Left ventricle myocardium inferior (tissue), 1 donor: ENCODE measurements at regions not wholly inside any gene's neighbourhood (a gene's known extent, or its start where the extent isn't known, plus 50 kb on each side); places are given as distances from the start of the nearest gene placed in this dataset.
"Not testable (repeated sequence)": the region's sequence is repeated elsewhere in the genome, so short reads cannot be mapped to it uniquely, and the experiment has no call there.

Experiments used
- DNase-seq: peaks from one replicate; pipeline ENCODE4 v3.0.0-alpha.2; 2020
- H3K27ac ChIP-seq: fragments of 200-600 bp; replicated peaks from 2 replicates; pipeline ENCODE4 v1.8.0; 2021
- H3K27me3 ChIP-seq: fragments of 200-600 bp; 2 replicates; pipeline ENCODE4 v1.8.0; 2021; ENCODE audit warnings: low read depth
- H3K36me3 ChIP-seq: fragments of 200-600 bp; 2 replicates; pipeline ENCODE4 v1.8.0; 2021
- H3K4me1 ChIP-seq: fragments of 200-600 bp; 2 replicates; pipeline ENCODE4 v1.8.0; 2021
- H3K4me3 ChIP-seq: fragments of 200-600 bp; 2 replicates; pipeline ENCODE4 v1.8.0; 2021; ENCODE audit warnings: mild to moderate bottlenecking, moderate library complexity
- H3K9me3 ChIP-seq: fragments of 200-600 bp; replicated peaks from 2 replicates; pipeline ENCODE4 v1.8.0; 2021
- CTCF ChIP-seq: fragments of 200-600 bp; IDR thresholded peaks from 2 replicates; pipeline ENCODE4 v1.8.0; 2021; ENCODE audit warnings: antibody characterized with exemption, mild to moderate bottlenecking, borderline replicate concordance
- intact Hi-C: fragments of 100-400 bp; cut with micrococcal nuclease; formaldehyde crosslinking; loops from one replicate; pipeline ENCODE4 v1.11.0; 2022
- donor health status: DM: no; HTN: yes; CAD: no; lungs with severe emphysema.

DNA sequence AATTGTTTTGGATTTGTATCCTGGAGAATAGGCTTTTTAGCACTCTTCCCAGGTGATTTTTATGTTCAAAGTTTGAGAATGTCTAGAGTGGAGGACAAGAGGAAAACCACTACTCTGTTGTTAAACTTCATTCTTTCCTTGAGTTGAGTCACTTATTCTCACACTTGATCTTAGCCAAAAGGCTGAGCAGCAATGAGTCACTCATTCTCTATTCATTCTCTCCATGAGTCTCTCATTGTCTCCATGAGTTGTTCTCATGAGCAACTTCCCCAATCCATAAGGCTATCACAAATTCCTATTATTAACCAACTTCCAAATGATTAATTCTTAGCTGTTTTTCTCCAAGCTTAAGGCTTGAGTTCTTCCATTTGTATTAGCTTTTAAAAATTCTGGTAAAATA, 1393.3 kb downstream of the CDH8 start:
- no peak for TF ChIP-seq CTCF
- Histone ChIP-seq H3K4me3 (no peak overlapping the region), H3K27me3 (no peaks in the 10 kb centered on the region), H3K27ac (no peak overlapping the region), H3K4me1 (no peaks in the 10 kb centered on the region), H3K36me3 (no peaks in the 10 kb centered on the region), H3K9me3 (no peaks in the 10 kb centered on the region)
- DNase-seq = no peak
- intact Hi-C loops = no loop called here

GRCh38 chr16:60641067-60641665, 1395.1 kb downstream of the CDH8 start:
- H3K27ac ChIP-seq = no peak overlapping the region
- intact Hi-C loops = no loop called here
- H3K9me3 ChIP-seq = no peaks in the 10 kb centered on the region
- no peaks in the 10 kb centered on the region for H3K36me3 ChIP-seq
- H3K4me1 ChIP-seq = no peaks in the 10 kb centered on the region
- no peak for TF ChIP-seq CTCF
- DNase-seq = no peak
- H3K4me3 ChIP-seq = no peak overlapping the region
- H3K27me3 ChIP-seq = no peaks in the 10 kb centered on the region

GRCh38 chr16:60640038-60640437, 1396.2 kb downstream of the CDH8 start:
- intact Hi-C loops = no loop called here
- Histone ChIP-seq H3K36me3 (no peaks in the 10 kb centered on the region), H3K27ac (no peak overlapping the region), H3K4me3 (no peak overlapping the region), H3K4me1 (no peaks in the 10 kb centered on the region), H3K27me3 (no peaks in the 10 kb centered on the region), H3K9me3 (no peaks in the 10 kb centered on the region)
- DNase-seq = no peak
- no peak for TF ChIP-seq CTCF

GRCh38 chr16:60636636-60637035, 1399.6 kb downstream of the CDH8 start:
- not testable (repeated sequence) for H3K4me3 ChIP-seq, H3K27ac ChIP-seq, DNase-seq, H3K27me3 ChIP-seq, H3K4me1 ChIP-seq, H3K36me3 ChIP-seq
- intact Hi-C loops = loop anchor here (10.0 kb wide), 1 partner anchor 58 kb away; no protein-coding TSS in a partner anchor
- peaks cover 13% of the 10 kb centered on the region for H3K9me3 ChIP-seq

DNA sequence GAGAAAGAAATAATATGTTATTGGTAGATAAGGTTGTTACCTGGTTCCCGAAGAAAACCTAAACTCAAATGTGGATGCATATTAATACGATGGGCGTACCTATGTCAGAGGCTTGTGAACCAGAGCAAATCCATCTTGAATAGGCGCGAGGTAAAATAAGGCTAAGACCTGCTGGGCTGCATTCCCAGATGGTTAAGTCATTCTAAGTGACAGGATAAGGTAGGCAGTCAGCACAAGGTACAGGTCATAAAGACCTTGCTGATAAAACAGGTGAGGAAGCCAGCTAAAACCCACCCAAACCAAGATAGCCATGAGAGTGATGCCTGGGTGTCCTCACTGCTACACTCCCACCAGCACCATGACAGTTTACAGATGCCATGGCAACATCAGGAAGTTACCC, 1400.1 kb downstream of the CDH8 start:
- no peaks in the 10 kb centered on the region for H3K27me3 ChIP-seq
- H3K36me3 ChIP-seq = no peaks in the 10 kb centered on the region
- no peak overlapping the region for H3K4me3 ChIP-seq
- TF ChIP-seq CTCF = no peak
- DNase-seq = no peak
- intact Hi-C loops = loop anchor here (10.0 kb wide), 1 partner anchor 59 kb away; no protein-coding TSS in a partner anchor
- no peaks in the 10 kb centered on the region for H3K4me1 ChIP-seq
- H3K27ac ChIP-seq = no peak overlapping the region
- H3K9me3 ChIP-seq = peaks cover 13% of the 10 kb centered on the region

- no peaks in the 10 kb centered on the region for H3K36me3 ChIP-seq
- H3K27me3 ChIP-seq = no peaks in the 10 kb centered on the region
- intact Hi-C loops = loop anchor here (10.0 kb wide), 1 partner anchor 59 kb away; no protein-coding TSS in a partner anchor
- H3K4me3 ChIP-seq = no peak overlapping the region
- no peak for DNase-seq
- H3K27ac ChIP-seq = no peak overlapping the region
- peaks cover 13% of the 10 kb centered on the region for H3K9me3 ChIP-seq
- H3K4me1 ChIP-seq = no peaks in the 10 kb centered on the region
- TF ChIP-seq CTCF = no peak
Observed at GRCh38 chr16:60635548-60635947, 1400.7 kb downstream of the CDH8 start.
